GM23338 (cell line): ENCODE measurements at regions not wholly inside any gene's neighbourhood (a gene's known extent, or its start where the extent isn't known, plus 50 kb on each side); places are given as distances from the start of the nearest gene placed in this dataset.

ENCODE experiments used
- ATAC-seq: fragments of 200-7000 bp; cut with Tn5 transposase; 3 replicates; pipeline ENCODE4 v1.9.1; 2020
- DNase-seq: peaks from one replicate; pipeline ENCODE4 v3.0.0-alpha.2; 2015; ENCODE audit warnings: low spot score
- H2AFZ ChIP-seq: fragments of 200-600 bp; sonication (generic); 2 replicates; pipeline ENCODE4 v1.8.0; 2016; ENCODE audit warnings: antibody characterized with exemption, mild to moderate bottlenecking, moderate library complexity
- H3F3A ChIP-seq: fragments of 200-600 bp; sonication (generic); replicated peaks from 2 replicates; pipeline ENCODE4 v1.8.0; 2017; ENCODE audit warnings: antibody characterized with exemption, mixed run types, low read depth
- H3K27ac ChIP-seq: fragments of 200-600 bp; sonication (generic); 2 replicates; pipeline ENCODE4 v1.6.1; 2016; ENCODE audit warnings: low read depth
- H3K27me3 ChIP-seq: fragments of 200-600 bp; sonication (generic); 2 replicates; pipeline ENCODE4 v1.8.0; 2016; ENCODE audit warnings: mild to moderate bottlenecking, mixed run types, moderate library complexity; ENCODE audit not compliant: insufficient read depth
- H3K36me3 ChIP-seq: fragments of 200-600 bp; sonication (generic); 2 replicates; pipeline ENCODE4 v1.8.0; 2016; ENCODE audit warnings: mild to moderate bottlenecking; ENCODE audit not compliant: insufficient read depth
- H3K4me1 ChIP-seq: fragments of 200-600 bp; sonication (generic); 2 replicates; pipeline ENCODE4 v1.8.0; 2016; ENCODE audit warnings: mild to moderate bottlenecking, moderate library complexity; ENCODE audit not compliant: insufficient read depth
- H3K4me2 ChIP-seq: fragments of 200-600 bp; sonication (generic); 2 replicates; pipeline ENCODE4 v1.7.1; 2017; ENCODE audit warnings: mixed run types
- H3K4me3 ChIP-seq: fragments of 200-600 bp; sonication (generic); 2 replicates; pipeline ENCODE4 v1.6.1; 2016; ENCODE audit warnings: mixed run types
- H3K79me2 ChIP-seq: fragments of 200-600 bp; sonication (generic); replicated peaks from 2 replicates; pipeline ENCODE4 v1.8.0; 2017; ENCODE audit warnings: mild to moderate bottlenecking; ENCODE audit not compliant: insufficient read depth
- H3K9me2 ChIP-seq: fragments of 200-600 bp; sonication (generic); 2 replicates; pipeline ENCODE4 v1.8.0; 2017; ENCODE audit not compliant: insufficient read depth
- H4K20me1 ChIP-seq: fragments of 200-600 bp; sonication (generic); replicated peaks from 2 replicates; pipeline ENCODE4 v1.8.0; 2017; ENCODE audit warnings: mild to moderate bottlenecking; ENCODE audit not compliant: insufficient read depth
- H3K27ac Mint-ChIP-seq: 2 replicates; pipeline ENCODE4 v1.8.0; 2020; ENCODE audit warnings: inconsistent platforms, mild to moderate bottlenecking, moderate library complexity, mixed read lengths
- H3K27me3 Mint-ChIP-seq: 3 replicates; pipeline ENCODE4 v1.8.0; 2022; ENCODE audit warnings: low read depth, mild to moderate bottlenecking, moderate library complexity, mixed read lengths, inconsistent platforms; ENCODE audit not compliant: insufficient read depth, poor library complexity
- H3K36me3 Mint-ChIP-seq: 3 replicates; pipeline ENCODE4 v1.8.0; 2021; ENCODE audit warnings: low read depth, mild to moderate bottlenecking, inconsistent platforms, moderate library complexity, mixed read lengths
- H3K4me1 Mint-ChIP-seq: 3 replicates; pipeline ENCODE4 v1.8.0; 2020; ENCODE audit warnings: mild to moderate bottlenecking, inconsistent platforms, mixed read lengths
- H3K4me3 Mint-ChIP-seq: 3 replicates; pipeline ENCODE4 v1.8.0; 2021; ENCODE audit warnings: moderate library complexity, mild to moderate bottlenecking, inconsistent platforms, mixed read lengths
- H3K9me3 Mint-ChIP-seq: 3 replicates; pipeline ENCODE4 v1.8.0; 2020; ENCODE audit warnings: moderate library complexity, mild to moderate bottlenecking, inconsistent platforms, mixed read lengths
- CREB1 ChIP-seq: fragments of 250-450 bp; sonication (Bioruptor Pico); IDR thresholded peaks from 2 replicates; pipeline ENCODE4 v1.5.0; 2020; ENCODE audit warnings: low read depth, mild to moderate bottlenecking, moderate library complexity
- JUNB ChIP-seq: IDR thresholded peaks from one replicate; pipeline ENCODE4 v1.6.1; 2016; ENCODE audit warnings: antibody characterized with exemption; ENCODE audit not compliant: unreplicated experiment
- NANOG ChIP-seq: IDR thresholded peaks from 2 replicates; pipeline ENCODE4 v1.6.1; 2016; ENCODE audit warnings: antibody characterized with exemption, borderline replicate concordance
- POLR2AphosphoS5 ChIP-seq: IDR thresholded peaks from 2 replicates; pipeline ENCODE4 v1.6.1; 2016; ENCODE audit warnings: antibody characterized with exemption, low read depth
- STAT1 ChIP-seq: IDR thresholded peaks from one replicate; pipeline ENCODE4 v1.6.1; 2016; ENCODE audit warnings: antibody characterized with exemption; ENCODE audit not compliant: unreplicated experiment
- ZNF114 ChIP-seq: fragments of 250-450 bp; sonication (Bioruptor Pico); IDR thresholded peaks from 2 replicates; pipeline ENCODE4 v1.5.0; 2020; ENCODE audit warnings: mild to moderate bottlenecking, moderate library complexity
- ZNF331 ChIP-seq: fragments of 250-450 bp; sonication (Bioruptor Pico); IDR thresholded peaks from 2 replicates; pipeline ENCODE4 v1.5.0; 2020; ENCODE audit warnings: low read depth, mild to moderate bottlenecking, moderate library complexity
- TF ChIP-seq, protein P1 (sequence below): IDR thresholded peaks from 2 replicates; pipeline ENCODE4 v1.6.1; 2016; ENCODE audit warnings: antibody characterized with exemption
- TF ChIP-seq, protein P2 (sequence below), 2 experiments: fragments of 200-600 bp in 1 of 2; sonication (generic) in 1 of 2; conservative IDR thresholded peaks; 2 replicates each; pipeline versions ENCODE4 v1.5.1 to v1.6.1; 2016 to 2017; ENCODE audit warnings: antibody characterized with exemption in 2 of 2, low read depth in 2 of 2, mild to moderate bottlenecking in 2 of 2, moderate library complexity in 1 of 2

DNA sequence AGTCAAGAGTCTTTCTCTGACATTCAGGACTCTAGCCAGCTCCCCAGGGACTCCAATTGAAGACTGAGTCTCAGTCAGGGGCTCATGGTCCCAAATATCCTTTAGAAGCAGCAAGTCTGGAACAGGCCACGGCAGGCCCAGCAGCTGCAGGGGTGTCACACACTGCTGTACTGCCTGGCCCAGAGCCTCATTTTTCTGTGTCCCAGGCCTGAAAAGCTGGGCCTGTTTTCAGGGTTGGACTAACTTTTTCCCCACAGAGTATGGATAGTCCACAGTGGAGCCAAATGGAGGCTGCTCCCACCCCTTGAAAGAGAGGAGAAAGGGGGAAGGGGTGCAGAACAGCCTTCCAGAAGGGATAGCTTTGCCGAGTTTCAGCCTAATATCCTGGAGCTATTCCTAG is 146.8 kb upstream of the NALF2 start (continued):
- TF ChIP-seq ZNF331 (CRISPR knock-in tag): no peak
- TF ChIP-seq CREB1 (CRISPR knock-in tag): no peak
- TF ChIP-seq POLR2AphosphoS5: no peak
- no peak for TF ChIP-seq JUNB
- TF ChIP-seq, protein P1, sequence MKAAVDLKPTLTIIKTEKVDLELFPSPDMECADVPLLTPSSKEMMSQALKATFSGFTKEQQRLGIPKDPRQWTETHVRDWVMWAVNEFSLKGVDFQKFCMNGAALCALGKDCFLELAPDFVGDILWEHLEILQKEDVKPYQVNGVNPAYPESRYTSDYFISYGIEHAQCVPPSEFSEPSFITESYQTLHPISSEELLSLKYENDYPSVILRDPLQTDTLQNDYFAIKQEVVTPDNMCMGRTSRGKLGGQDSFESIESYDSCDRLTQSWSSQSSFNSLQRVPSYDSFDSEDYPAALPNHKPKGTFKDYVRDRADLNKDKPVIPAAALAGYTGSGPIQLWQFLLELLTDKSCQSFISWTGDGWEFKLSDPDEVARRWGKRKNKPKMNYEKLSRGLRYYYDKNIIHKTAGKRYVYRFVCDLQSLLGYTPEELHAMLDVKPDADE: no peak

DNA sequence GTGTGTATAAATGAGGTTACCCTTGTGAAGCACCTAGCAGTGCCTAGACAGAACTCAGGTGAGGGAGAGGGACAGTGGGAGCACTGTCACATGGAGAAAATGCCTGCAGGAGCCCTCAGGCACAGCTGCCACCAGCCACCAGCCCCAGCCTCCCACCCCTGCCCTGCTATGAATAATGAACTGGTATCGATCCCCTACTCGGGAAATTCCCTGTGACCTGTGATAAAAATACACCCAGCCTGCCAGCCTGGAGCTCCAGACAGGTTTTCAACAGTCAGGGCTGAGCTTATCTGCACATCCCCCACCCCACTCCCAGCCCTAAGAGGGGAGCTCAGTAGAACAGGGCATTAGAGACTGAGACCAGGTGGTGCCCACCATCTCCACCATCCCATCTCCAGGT is 159.6 kb upstream of the PJA1 start:
- Mint-ChIP-seq H3K27ac (no peak overlapping the region), H3K4me3 (no peak overlapping the region), H3K27me3 (no peaks in the 10 kb centered on the region), H3K9me3 (no peaks in the 10 kb centered on the region), H3K4me1 (peaks cover 3% of the 10 kb centered on the region; the same call in 2 of the 3 replicates), H3K36me3 (no peaks in the 10 kb centered on the region)
- Histone ChIP-seq H3K79me2 (no peaks in the 10 kb centered on the region), H3K4me3 (no peak overlapping the region), H3K4me1 (no peaks in the 10 kb centered on the region), H3F3A (no peaks in the 10 kb centered on the region), H3K9me2 (no peaks in the 10 kb centered on the region), H3K27ac (no peak overlapping the region), H3K4me2 (no peak overlapping the region), H4K20me1 (no peaks in the 10 kb centered on the region), H3K36me3 (no peaks in the 10 kb centered on the region), H2AFZ (no peak overlapping the region), H3K27me3 (no peaks in the 10 kb centered on the region)
- no peak for TF ChIP-seq POLR2AphosphoS5
- no peak for TF ChIP-seq STAT1
- no peak for TF ChIP-seq NANOG
- TF ChIP-seq CREB1 (CRISPR knock-in tag): no peak
- no peak for TF ChIP-seq ZNF114 (CRISPR knock-in tag)
- TF ChIP-seq, protein P1: no peak
- TF ChIP-seq, protein P2, sequence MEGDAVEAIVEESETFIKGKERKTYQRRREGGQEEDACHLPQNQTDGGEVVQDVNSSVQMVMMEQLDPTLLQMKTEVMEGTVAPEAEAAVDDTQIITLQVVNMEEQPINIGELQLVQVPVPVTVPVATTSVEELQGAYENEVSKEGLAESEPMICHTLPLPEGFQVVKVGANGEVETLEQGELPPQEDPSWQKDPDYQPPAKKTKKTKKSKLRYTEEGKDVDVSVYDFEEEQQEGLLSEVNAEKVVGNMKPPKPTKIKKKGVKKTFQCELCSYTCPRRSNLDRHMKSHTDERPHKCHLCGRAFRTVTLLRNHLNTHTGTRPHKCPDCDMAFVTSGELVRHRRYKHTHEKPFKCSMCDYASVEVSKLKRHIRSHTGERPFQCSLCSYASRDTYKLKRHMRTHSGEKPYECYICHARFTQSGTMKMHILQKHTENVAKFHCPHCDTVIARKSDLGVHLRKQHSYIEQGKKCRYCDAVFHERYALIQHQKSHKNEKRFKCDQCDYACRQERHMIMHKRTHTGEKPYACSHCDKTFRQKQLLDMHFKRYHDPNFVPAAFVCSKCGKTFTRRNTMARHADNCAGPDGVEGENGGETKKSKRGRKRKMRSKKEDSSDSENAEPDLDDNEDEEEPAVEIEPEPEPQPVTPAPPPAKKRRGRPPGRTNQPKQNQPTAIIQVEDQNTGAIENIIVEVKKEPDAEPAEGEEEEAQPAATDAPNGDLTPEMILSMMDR (conservative IDR thresholded peaks at IDR 0.05; ENCODE audit: low read depth in 2 of 2): no peak
- no peak for TF ChIP-seq JUNB
- DNase-seq: no peak
- no peak for ATAC-seq
